HG03108 (cell line): ENCODE measurements at regions not wholly inside any gene's neighbourhood (a gene's known extent, or its start where the extent isn't known, plus 50 kb on each side); places are given as distances from the start of the nearest gene placed in this dataset.

Experiments used
- ATAC-seq: cut with Tn5 transposase; IDR thresholded peaks from one replicate; pipeline ENCODE4 v1.9.1; 2021; ENCODE audit warnings: moderate library complexity; ENCODE audit not compliant: unreplicated experiment

GRCh38 chr16:55115506-55115905 is 184.8 kb downstream of the IRX5 start:
- no peak for ATAC-seq

DNA sequence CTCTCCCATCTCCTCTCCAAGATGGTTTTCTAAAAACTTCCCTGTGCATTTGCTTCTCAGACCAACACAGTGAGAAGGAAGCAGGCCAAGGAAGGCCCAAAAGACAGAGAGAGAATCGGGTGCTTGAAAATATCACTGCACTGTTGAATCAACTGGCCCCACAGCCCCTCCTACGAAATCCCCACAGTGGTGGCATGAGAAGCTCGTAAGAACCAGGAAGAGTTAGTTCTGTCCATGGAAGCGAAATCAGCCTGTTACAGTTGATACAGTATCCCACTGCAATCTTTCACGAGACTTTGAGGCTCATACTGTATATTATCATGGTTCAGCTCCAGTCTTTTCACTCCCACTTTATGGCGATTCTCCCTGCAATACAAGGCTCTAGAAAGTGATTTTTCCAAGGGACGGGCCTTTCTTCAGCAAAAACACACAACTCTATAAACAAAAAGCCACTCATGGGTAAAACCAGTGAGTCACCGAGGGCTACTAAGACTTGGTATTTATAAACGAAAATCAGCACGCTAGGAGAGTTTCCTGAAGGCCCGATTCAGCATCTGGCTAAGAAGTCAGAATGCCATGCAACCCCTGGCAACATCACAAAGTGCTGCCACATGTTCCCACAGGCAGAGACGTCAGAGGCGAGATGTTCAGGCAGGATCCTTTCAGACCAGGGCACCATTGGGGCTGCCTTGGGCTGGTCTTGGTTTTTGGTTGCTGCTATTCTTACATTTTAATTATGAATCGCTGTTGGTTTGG is 185.7 kb downstream of the IRX5 start:
- ATAC-seq: no peak

DNA sequence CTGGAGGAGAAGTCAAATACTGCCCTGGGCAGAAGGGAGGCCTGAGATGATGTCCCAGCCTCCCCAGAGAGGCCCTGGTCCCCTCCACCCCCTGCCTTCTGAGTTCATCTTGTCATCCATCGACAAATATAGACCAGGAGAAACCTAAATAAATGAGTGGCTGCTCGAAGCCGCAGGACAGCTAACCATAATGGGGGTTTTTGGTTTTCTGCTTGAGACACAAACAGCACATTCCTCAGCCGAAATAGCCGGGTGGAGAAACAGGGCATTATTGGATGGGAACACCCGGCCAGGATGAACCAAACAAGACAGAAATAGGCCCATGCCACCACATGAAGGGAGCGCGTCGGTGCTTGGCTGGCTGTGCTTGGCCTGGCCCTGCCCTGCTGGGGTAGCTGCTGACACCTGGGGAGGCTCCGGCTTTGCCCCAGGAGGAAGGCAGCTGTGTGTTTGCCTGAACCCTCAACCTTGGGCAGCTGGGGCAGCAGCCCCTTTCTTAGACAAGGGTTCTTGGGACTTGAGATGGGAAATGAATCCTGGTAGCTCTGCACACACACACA is 188.1 kb downstream of the IRX5 start:
- no peak for ATAC-seq

GRCh38 chr16:55120408-55120807 is 189.7 kb downstream of the IRX5 start:
- no peak for ATAC-seq

- no peak for ATAC-seq
Observed at GRCh38 chr16:55120826-55121225, 190.2 kb downstream of the IRX5 start.

DNA sequence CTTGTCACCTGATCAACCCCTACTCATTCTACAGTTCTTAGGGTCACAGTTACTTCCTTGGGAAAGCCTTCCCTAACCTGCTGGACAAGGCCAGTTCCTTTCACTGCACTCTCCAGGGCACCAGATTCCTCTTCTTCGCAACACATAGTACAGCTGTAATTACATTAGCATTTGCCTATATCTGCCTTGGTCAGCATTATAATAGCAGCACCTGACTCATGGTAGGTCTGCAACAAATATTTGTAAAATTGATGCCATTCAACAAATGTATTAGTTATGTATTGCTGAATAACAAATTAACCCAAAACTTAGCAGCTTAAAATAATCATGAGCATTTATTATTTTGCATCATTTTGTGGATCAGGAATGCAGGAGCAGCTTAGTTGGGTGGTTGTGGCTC is 193.0 kb downstream of the IRX5 start:
- ATAC-seq: no peak

GRCh38 chr16:55125818-55126385 is 195.2 kb downstream of the IRX5 start:
- ATAC-seq: no peak

- ATAC-seq: no peak
Observed at GRCh38 chr16:55126456-55126855, 195.8 kb downstream of the IRX5 start.

GRCh38 chr16:55130456-55130855 is 193.5 kb upstream of the IRX6 start:
- no peak for ATAC-seq

GRCh38 chr16:55130911-55131310 is 193.1 kb upstream of the IRX6 start:
- ATAC-seq: no peak

DNA sequence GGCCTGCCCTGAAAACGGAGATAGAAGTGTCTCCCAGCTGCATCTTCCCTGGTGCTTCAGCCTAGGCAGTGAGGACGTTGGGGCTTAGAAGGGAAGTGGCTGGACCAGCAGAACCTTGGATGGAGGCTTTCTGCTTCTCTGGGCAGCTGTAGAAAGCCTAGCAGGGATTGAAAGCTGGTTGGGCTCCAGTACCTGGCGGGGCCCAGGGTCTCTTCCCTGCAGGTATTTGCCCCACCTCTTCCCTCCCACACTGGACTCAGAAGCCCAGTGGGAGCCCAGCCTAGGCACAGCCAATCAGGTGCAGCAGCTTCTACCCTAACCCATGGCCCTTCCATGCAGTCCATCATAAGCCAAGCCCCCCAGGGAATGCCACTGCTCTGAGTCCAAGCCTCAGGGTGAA is 190.3 kb upstream of the IRX6 start:
- ATAC-seq: no peak

DNA sequence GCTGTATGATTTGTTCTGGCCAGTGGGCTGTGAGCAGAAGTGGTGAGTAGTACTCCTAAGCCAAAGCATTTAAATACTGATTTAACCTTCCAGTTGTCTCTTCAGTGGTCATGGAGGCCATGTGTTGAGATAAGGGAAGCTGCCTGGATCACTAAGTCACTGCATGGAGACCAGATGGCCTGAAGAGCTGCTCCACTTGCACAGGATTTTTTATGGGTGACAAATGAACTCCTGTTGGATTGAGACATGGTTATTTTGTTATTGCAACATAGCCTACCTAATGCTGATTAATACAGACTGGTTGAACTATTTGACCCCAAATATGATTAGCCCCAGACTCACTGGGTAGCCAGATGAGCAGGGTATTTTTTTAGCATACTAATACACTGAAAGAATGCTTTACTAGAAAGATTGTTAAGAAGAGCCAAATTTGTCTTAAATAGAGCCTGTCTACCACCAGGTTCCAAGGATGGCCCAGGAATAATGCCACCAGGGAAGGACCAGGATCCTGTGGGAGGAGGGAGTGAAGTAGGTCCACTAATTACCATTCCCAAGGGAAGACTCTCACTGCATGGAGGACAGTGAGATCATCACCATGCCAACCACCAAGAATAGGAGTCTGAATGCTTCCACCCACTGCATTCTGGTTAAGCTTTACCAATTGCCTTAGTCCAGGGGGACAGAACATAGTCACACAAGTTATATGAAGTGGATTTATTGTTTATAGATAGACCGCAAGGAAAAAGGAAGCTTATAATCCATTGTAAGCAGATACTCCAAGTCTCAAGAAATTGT is 187.4 kb upstream of the IRX6 start:
- ATAC-seq: no peak

GRCh38 chr16:55138298-55138697 is 185.7 kb upstream of the IRX6 start:
- no peak for ATAC-seq

DNA sequence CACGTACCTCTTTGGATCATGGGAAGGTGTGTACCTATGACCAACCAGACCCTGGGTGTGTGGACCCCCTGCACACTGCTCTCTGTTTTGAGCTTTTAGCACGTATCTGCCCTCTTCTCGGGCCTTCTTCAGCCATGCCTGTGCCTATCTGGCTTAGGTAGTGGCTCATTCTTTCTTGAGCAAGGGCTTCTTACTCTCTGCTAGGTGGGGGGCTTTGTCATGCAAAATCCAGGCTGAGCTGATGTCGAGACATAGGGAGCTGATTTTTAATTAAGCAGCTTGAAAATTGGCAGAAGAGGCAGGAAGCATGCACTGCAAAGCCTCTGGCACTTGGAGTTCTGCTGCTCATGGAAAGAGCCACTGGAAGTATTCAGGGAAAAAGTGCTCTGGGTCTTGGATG is 181.6 kb upstream of the IRX6 start:
- no peak for ATAC-seq

- ATAC-seq: no peak
Observed at GRCh38 chr16:55144651-55145050, 179.4 kb upstream of the IRX6 start.

DNA sequence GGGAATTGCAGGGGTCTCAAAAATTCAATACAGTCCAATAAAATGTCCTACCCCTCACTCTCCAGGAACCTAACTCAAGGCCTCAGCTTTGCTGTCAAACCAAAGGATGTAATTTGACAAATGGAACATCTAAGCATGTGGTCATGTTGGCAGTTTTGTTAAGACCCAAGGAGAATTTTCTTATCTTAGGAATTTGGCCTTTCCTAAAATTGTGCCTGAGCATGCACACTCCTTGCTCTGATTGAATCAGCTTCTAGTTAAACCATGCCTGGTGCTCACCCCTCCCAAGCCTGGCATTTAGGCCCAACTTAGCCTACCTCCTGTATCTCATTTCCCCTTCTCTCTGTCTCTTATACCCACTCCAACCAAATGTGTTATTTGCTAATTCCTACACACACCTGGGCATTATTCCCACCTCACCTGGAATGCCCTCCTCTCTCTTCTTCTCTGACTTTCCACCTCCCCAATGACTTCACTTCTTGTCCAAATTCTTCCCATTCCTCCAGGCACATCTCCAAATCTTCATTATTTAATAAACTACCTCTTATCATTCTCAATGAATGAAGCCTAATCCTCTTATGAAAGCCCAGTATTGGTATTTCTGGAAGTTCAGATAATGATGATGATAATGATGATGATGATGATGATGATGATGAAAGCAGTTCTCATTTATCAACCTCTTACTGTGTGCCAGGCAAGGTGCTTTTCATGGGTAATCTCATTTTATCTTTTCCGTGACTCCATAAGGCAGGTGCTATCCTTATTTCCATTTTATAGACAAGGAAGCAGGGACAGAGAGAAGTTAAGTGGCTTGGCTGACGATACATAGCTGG is 178.0 kb upstream of the IRX6 start:
- no peak for ATAC-seq

DNA sequence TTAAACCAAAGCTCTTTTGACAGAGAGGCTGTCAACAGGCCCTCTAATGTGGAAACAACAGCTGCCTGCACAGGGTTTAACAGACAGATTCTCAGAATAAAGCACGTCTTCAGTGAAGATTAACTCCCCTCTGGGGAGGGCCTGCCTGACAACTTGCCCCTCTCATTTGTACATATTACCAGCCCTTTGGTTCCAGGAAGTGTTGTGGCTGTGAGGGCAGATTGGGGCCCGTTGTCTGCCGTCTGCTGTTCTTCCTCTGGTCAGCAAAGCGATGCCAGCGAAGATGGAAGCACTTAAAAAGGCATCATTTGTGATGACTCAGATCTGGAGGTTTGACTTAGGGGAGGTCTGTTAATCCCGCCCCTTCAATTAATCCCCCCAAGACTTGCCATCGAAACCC is 177.0 kb upstream of the IRX6 start:
- no peak for ATAC-seq

DNA sequence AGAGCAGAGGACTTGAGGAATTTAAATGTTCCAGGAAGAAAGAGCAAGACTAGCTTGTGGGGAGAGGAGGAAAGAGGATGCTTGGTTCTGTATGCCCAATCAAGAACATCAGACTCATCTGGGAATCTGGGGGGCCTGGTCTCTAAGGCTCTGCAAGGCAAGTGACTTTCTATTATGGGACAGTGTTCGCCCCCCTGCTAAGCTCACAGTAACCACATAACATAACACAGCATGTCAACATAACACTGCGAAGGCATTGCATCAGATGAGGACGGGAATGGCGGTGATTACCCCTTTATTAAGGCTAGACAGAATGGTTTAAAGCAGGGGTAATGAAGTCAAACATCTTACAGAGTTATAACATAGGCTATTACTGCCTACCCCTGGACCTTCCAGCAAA is 176.6 kb upstream of the IRX6 start:
- no peak for ATAC-seq

DNA sequence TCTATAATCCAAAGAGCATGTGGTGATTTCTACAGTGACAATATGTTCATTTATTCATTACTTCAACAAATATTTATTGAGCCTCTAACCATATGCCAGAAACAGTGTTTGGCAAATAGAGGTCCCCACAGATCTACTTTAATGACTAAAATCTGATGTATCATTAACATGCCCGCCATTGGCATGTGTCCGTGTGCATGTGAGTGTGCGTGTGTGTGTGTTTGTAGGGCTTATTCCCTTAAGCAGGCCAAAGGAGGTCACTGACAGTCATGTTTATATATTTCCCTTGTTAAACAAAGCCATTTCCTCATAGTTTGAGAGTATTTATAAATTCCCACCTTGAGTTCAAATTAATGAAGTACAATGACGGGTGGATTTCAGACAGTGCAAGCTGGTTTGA is 174.4 kb upstream of the IRX6 start:
- no peak for ATAC-seq

DNA sequence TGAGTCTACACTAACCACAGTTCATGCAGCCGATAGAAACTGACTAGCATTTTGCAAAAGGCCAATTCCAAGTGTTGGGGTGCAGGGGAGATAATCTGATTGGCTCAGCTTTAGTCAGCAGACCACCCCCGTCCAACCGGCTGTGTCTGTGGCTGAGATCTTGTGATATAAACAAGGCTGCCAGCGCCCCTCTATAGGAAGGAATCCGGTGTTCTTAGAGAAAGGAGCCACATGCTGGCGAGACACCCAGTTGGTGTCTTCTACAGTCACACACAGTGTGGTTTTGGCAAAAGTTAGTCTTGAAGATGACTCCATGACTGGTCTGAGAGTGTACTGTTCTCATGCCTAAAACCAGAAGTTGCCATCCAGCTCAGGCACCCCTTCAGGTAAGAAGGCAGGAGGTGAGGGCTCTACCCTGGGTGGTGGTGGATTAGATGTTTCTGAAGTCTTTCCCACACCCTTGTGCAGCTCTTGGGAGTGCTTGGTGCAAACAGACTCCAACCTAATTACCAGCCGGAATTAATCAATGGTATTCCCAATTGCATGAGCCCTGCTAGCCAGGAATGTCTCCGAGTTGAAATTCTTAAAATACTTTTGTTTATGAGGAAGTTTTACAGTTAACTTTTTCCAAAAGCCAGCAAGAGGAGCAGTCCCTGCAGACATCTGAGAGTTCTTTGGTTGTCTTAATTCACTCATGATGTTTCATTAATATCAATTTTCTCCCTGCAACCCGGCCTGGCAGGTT is 172.3 kb upstream of the IRX6 start:
- ATAC-seq: no peak
